Endothelial cell of umbilical vein (primary cell): ENCODE measurements at regions not wholly inside any gene's neighbourhood (a gene's known extent, or its start where the extent isn't known, plus 50 kb on each side); places are given as distances from the start of the nearest gene placed in this dataset.

Experiments used
- BruUV-seq: library from RNA; stranded (reverse); fragments of 400-500 nt; replicated peaks from 2 replicates; lab custom pipeline; 2021; lab: Mats Ljungman, UMichigan
- CTCF ChIA-PET: fragments of 300-600, 350-600 bp; sonication (Branson Sonifier 250); formaldehyde crosslinking; loops from one replicate; lab custom pipeline; 2021; ENCODE audit warnings: antibody characterized with exemption, inconsistent platforms; lab: Charles Lee
- POLR2A ChIA-PET: fragments of 300-600, 350-600 bp; sonication (Branson Sonifier 250); formaldehyde crosslinking; loops from one replicate; lab custom pipeline; 2021; ENCODE audit warnings: antibody characterized with exemption, inconsistent platforms; lab: Charles Lee
- DNase-seq: peaks from one replicate; pipeline ENCODE4 v3.0.0-alpha.2; 2011; ENCODE audit warnings: low read depth, low spot score
- FAIRE-seq: peaks from 2 replicates; lab custom pipeline; 2011; peaks lifted over from hg19 to GRCh38; lab: Jason Lieb, UNC
- H2AFZ ChIP-seq: 2 replicates; pipeline ENCODE4 v1.6.0; 2012; ENCODE audit warnings: low read depth, low read length, control low read depth, inconsistent platforms
- H3K27ac ChIP-seq: 2 replicates; pipeline ENCODE4 v1.5.1; 2011; ENCODE audit warnings: low read depth, mild to moderate bottlenecking, control low read depth, low read length, moderate library complexity; ENCODE audit not compliant: insufficient read depth
- H3K27me3 ChIP-seq, 2 experiments: 2 replicates each; pipeline versions ENCODE4 v1.6.0 to v1.6.1; 2011; ENCODE audit warnings: low read length in 2 of 2, mixed read lengths in 1 of 2; ENCODE audit not compliant: control insufficient read depth in 2 of 2, insufficient read depth in 2 of 2
- H3K36me3 ChIP-seq, 2 experiments: 2 replicates in 1 of 2; 3 replicates in 1 of 2; pipeline ENCODE4 v1.5.1; 2011; ENCODE audit warnings: low read length in 2 of 2, mild to moderate bottlenecking in 1 of 2, moderate library complexity in 1 of 2; ENCODE audit not compliant: control insufficient read depth in 2 of 2, insufficient read depth in 2 of 2; ENCODE audit errors: extremely low read depth in 1 of 2
- H3K4me1 ChIP-seq: 3 replicates; pipeline ENCODE4 v1.5.1; 2011; ENCODE audit warnings: mild to moderate bottlenecking, low read length; ENCODE audit not compliant: control insufficient read depth, insufficient read depth; ENCODE audit errors: extremely low read depth
- H3K4me2 ChIP-seq: 2 replicates; pipeline ENCODE4 v1.6.1; 2011; ENCODE audit warnings: low read length, control low read depth, mixed read lengths; ENCODE audit not compliant: insufficient read depth
- H3K4me3 ChIP-seq, 3 experiments: fragments of 200-600 bp in 1 of 3; sonication (generic), shearing (Covaris generic) in 1 of 3; replicated peaks in 1 of 3; 2 replicates each; pipeline ENCODE4 v1.5.1; 2011 to 2016; ENCODE audit warnings: control low read depth in 3 of 3, low read length in 3 of 3, mild to moderate bottlenecking in 2 of 3, inconsistent platforms in 1 of 3, low read depth in 1 of 3, moderate library complexity in 1 of 3; ENCODE audit not compliant: insufficient read depth in 1 of 3
- H3K79me2 ChIP-seq: 2 replicates; pipeline ENCODE4 v1.6.0; 2012; ENCODE audit warnings: low read length, inconsistent platforms; ENCODE audit not compliant: control insufficient read depth, insufficient read depth
- H3K9ac ChIP-seq: replicated peaks from 2 replicates; pipeline ENCODE3; 2011; ENCODE audit warnings: low read length, control low read depth; ENCODE audit not compliant: insufficient read depth; ENCODE audit errors: extremely low read depth
- H3K9me1 ChIP-seq: replicated peaks from 3 replicates; pipeline ENCODE4 v1.6.0; 2011; ENCODE audit warnings: mild to moderate bottlenecking, low read length; ENCODE audit not compliant: control insufficient read depth, insufficient read depth; ENCODE audit errors: extremely low read depth
- H3K9me3 ChIP-seq: replicated peaks from 2 replicates; pipeline ENCODE4 v1.5.1; 2012; ENCODE audit warnings: low read length, inconsistent platforms; ENCODE audit not compliant: control insufficient read depth, insufficient read depth
- H4K20me1 ChIP-seq: replicated peaks from 2 replicates; pipeline ENCODE3; 2011; ENCODE audit warnings: mild to moderate bottlenecking, low read length; ENCODE audit not compliant: control insufficient read depth, insufficient read depth; ENCODE audit errors: extremely low read depth
- CTCF ChIP-seq, 2 donors: IDR thresholded peaks; 1 replicate in 1 of 2; 2 replicates in 1 of 2; pipeline ENCODE4 v1.5.1; 2011; ENCODE audit warnings: low read length in 2 of 2, mild to moderate bottlenecking in 2 of 2, moderate library complexity in 2 of 2, control low read depth in 1 of 2, inconsistent platforms in 1 of 2, low read depth in 1 of 2; ENCODE audit not compliant: insufficient read depth in 1 of 2; ENCODE audit errors: extremely low read depth in 1 of 2
- EZH2 ChIP-seq: IDR thresholded peaks from 2 replicates; pipeline ENCODE4 v1.6.1; 2012; ENCODE audit warnings: borderline replicate concordance, low read depth, mild to moderate bottlenecking, moderate library complexity, low read length, inconsistent platforms; ENCODE audit not compliant: severe bottlenecking
- FOS ChIP-seq: IDR thresholded peaks from 2 replicates; pipeline ENCODE4 v1.6.1; 2011; ENCODE audit warnings: mild to moderate bottlenecking, low read length, moderate library complexity, borderline replicate concordance; ENCODE audit not compliant: insufficient read depth
- GATA2 ChIP-seq: IDR thresholded peaks from 2 replicates; pipeline ENCODE4 v1.7.0; 2011; ENCODE audit warnings: low read depth, mild to moderate bottlenecking, moderate library complexity, mixed read lengths, low read length; ENCODE audit not compliant: insufficient read length, insufficient read depth
- JUN ChIP-seq: IDR thresholded peaks from 2 replicates; pipeline ENCODE4 v1.6.1; 2011; ENCODE audit warnings: borderline replicate concordance, low read depth; ENCODE audit not compliant: insufficient read length, insufficient read depth
- MYC ChIP-seq: IDR thresholded peaks from one replicate; pipeline ENCODE4 v1.6.1; 2011; ENCODE audit warnings: mild to moderate bottlenecking, low read depth, low read length
- POLR2A ChIP-seq: IDR thresholded peaks from 2 replicates; pipeline ENCODE4 v1.6.1; 2012; ENCODE audit warnings: low read depth, mild to moderate bottlenecking, control low read depth, low read length
- POLR2AphosphoS5 ChIP-seq: IDR thresholded peaks from 2 replicates; pipeline ENCODE4 v1.6.1; 2012; ENCODE audit warnings: low read depth, mild to moderate bottlenecking, control low read depth, low read length, moderate library complexity; ENCODE audit not compliant: insufficient read depth
- dilution Hi-C: fragments of 300-500 bp; cut with MboI; formaldehyde crosslinking; loops from one replicate; pipeline ENCODE4 v1.15.0; 2019; ENCODE audit warnings: low sequenced_read_pairs; ENCODE audit not compliant: extremely low pct_ligation_motif_present
- intact Hi-C: fragments of 100-400 bp; cut with micrococcal nuclease; formaldehyde crosslinking; loops from one replicate; pipeline ENCODE4 v1.10.0; 2022

- TF ChIP-seq MYC (no peak), JUN (no peak), CTCF (IDR thresholded peaks at IDR 0.05; ENCODE audit: extremely low read depth in 1 of 2, insufficient read depth in 1 of 2, low read depth in 1 of 2, low read length in 2 of 2) (no peak), FOS (no peak), POLR2A (no peak), GATA2 (no peak), EZH2 (no peak), POLR2AphosphoS5 (no peak)
- FAIRE-seq: no peak
Measured at GRCh38 chrX:42375086-42375485, 402.9 kb downstream of the PPP1R2C start.

More at GRCh38 chrX:42375086-42375485, 402.9 kb downstream of the PPP1R2C start:
- no peak for DNase-seq
- CTCF ChIA-PET: no interaction called here
- H4K20me1 ChIP-seq: no peaks in the 10 kb centered on the region
- H3K9me3 ChIP-seq: no peaks in the 10 kb centered on the region
- no peak overlapping the region for H3K4me3 ChIP-seq
- intact Hi-C loops: no loop called here
- no peaks in the 10 kb centered on the region for H3K9me1 ChIP-seq
- H3K36me3 ChIP-seq: no peaks in the 10 kb centered on the region
- H3K27me3 ChIP-seq: no peaks in the 10 kb centered on the region
- POLR2A ChIA-PET: no interaction called here
- no TSS peak for BruUV-seq
- no peaks in the 10 kb centered on the region for H3K79me2 ChIP-seq
- no peaks in the 10 kb centered on the region for H3K4me1 ChIP-seq
- H3K9ac ChIP-seq: no peak overlapping the region
- dilution Hi-C loops: no loop called here
- H2AFZ ChIP-seq: no peak overlapping the region
- H3K27ac ChIP-seq: no peak overlapping the region
- no peak overlapping the region for H3K4me2 ChIP-seq
